ENCODE measurements at regions not wholly inside any gene's neighbourhood (a gene's known extent, or its start where the extent isn't known, plus 50 kb on each side); places are given as distances from the start of the nearest gene placed in this dataset.
A peak's percentile ranks its signal among the peaks of the same experiment; 100 is the strongest.

DNA sequence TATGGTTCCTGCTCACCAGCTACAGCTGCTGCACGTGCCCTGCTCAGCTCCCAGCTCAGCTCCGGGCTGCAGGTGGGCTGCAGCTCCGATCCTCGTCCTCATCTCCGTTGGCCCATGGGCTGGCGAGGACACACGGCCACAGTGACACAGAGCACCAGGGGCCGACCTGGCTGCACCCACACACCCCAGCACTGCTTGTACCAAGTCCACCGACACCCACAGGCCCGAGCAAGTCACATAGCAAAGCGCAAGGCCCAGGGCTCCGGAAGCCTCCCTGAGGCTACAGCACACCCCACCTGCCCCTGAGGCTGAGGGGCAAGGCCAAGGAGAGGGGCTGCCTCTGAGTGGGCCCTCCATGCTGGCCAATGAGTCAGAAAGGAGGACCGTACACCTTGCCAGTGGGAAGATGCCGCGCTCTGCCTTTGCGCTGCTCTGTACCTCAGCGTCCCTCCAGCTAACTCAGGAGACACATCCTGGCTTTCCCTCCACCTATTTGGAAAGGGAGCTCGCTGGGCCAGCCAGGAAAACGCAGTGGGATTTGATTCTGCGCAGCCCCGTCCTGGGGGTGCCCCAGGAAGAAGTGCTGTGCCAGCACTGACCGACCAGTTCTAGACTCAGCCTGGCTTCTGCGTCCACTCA, 124.8 kb downstream of the SIK1 start:
- no peak for DNase-seq
- TF ChIP-seq GATA1 (IDR thresholded peaks at IDR 0.05; ENCODE audit: low read depth, low read length) (no peak), POLR2A (IDR thresholded peaks at IDR 0.05; ENCODE audit: low read length) (no peak)

DNA sequence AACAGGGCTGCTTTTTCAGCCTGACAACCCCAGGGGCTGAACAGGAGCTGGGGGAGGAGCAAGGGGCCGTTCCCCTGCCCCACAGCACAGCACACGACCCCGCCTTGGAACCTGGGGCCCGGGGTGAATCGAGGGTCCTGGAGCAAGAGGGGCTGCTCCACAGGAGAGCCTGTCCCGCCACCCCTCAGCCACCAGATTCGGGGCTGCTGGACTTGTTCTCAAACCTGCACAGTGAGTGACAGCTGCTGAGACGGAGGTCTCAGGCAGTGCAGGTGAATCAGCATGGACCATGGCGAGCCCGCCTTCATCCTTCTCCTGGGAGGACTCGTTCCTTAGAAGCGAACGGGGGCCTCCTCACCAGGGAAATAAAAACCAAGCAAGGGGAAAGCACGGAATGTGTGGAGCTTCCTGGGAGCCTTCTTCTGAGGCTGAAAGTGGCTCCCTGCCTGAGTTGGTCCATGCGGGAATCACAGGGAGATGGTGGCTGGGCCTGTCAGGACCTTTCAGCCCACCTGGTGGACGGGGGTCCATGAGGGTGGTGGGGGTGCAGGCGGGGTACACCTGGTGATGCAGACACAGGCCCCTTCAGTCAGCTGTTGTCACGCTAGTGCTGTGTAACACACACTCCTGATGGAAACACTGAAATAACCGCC, 125.4 kb downstream of the SIK1 start:
- no peak for TF ChIP-seq GATA1 (IDR thresholded peaks at IDR 0.05; ENCODE audit: low read depth, low read length)
- no peak for TF ChIP-seq POLR2A (IDR thresholded peaks at IDR 0.05; ENCODE audit: low read length)
- no peak for DNase-seq

DNA sequence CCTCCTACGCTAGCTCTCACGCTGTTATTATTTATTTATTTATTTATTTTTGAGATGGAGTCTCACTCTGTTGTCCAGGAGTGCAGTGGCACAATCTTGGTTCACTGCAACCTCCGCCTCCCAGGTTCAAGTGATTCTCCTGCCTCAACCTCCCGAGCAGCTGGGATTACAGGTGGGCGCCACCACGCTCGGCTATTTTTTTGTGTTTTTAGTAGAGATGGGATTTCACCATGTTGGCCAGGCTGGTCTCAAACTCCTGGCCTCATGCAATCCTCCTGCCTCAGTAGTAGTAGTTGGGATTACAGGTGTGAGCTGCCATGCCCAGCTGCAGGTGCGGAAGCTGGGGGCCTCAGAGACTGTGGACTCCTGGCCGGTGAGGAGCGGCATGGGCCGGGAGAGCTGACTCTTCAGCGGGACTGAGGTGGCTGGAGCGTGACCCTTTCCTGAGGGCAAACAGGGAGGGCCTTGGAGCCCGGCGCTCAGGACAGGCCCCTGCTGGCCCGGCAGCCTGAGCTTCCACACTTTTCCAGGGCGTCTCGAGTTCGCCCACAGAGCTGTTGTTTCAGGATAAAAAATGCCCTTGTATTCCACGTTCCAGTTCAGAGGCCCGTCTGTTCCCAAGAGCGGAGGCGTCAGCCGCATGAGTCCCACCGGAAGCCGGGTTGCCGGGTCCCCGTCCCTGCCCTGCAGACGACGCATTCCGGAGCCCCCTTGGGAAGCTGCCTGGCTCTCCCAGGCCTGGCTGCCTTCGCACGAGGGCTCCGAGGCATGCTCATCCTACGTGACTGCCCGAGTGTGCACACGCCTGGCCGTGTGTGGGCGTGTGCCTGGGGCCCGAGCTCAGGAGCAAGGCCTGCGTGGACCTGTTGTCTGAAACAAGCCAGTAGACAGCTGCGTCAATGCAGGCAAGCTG, 126.2 kb downstream of the SIK1 start:
- TF ChIP-seq GATA1 (IDR thresholded peaks at IDR 0.05; ENCODE audit: low read depth, low read length) (no peak), POLR2A (IDR thresholded peaks at IDR 0.05; ENCODE audit: low read length) (no peak)
- DNase-seq: no peak

DNA sequence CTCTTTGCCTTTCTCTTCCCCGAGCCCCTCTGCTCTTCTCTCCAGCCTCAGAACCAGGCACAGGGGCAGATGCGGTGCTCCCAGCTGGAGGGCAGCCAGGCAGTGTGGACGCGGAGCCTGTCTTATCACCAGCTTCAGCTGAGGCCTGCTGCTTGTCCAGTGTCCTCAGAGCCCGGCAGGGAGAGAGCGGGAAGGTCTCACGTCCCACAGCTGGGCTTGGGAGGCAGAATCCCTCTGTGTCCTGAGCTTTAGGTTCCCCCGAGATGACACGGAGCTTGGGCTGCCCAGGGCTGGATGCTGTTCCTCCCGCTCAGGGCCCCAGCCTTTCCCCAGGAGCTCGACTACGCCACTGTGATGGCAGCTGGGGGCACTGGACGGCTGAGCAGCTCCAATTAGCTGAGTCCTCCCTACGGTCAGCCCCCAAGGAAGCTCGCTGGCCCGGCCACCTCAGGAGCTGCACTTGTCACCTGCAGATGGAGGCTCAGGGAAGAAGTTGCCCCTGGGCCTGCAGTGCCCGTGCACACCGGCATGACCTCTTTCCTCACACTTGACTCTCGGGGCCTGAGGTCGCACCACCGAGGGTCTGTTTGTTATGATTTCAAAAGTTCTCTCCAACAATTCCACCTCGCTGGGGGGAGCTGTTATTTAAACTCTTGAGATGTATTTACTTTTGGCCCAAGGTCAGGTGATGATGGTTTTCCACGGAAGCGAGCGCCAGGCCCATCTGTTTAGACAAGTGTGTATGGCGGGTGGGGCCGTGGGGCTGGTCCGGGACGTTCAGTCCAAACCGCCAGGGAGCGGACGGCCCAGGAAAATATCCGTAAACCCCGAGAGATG, 127.3 kb downstream of the SIK1 start:
- DNase-seq: no peak
- TF ChIP-seq GATA1 (IDR thresholded peaks at IDR 0.05; ENCODE audit: low read depth, low read length) (no peak), POLR2A (IDR thresholded peaks at IDR 0.05; ENCODE audit: low read length) (no peak)

DNA sequence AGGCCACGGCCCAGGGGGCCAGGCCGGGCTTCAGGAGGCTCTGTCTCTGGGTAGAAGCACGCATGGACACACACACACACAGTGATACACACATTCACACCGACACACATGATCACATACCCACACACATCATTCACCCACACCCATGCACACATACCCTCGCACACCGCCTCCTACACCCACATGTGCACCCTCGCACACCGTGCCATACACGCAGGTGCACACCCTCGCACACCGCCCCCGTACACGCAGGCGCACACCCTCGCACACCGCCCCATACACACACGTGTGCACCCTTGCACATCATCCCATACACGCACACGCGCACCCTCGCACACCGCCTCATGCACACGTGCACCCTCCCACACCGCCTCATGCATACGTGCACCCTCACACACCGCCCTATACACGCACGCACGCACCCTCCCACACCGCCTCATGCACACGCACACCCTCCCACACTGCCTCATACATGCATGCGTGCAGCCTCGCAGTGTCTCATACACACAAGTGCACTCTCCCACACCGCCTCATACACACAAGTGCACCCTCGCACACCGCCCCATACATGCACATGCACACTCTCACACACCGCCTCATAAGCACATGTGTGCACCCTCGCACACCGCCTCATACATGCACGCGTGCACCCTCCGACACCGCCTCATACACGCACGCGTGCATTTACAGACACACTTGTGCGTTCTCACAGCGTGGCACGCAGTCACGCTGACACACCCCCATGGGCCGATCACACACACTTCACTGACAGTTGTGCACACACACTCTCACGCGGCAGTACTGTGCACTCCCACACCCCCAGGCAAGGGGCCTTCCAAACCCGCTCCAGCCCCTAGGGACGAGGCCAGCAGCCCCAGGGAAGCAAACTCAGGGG, 128.1 kb downstream of the SIK1 start:
- DNase-seq: peak in 1 of 2 experiments; percentile 7
- TF ChIP-seq POLR2A (IDR thresholded peaks at IDR 0.05; ENCODE audit: low read length): no peak
- no peak for TF ChIP-seq GATA1 (IDR thresholded peaks at IDR 0.05; ENCODE audit: low read depth, low read length)

DNA sequence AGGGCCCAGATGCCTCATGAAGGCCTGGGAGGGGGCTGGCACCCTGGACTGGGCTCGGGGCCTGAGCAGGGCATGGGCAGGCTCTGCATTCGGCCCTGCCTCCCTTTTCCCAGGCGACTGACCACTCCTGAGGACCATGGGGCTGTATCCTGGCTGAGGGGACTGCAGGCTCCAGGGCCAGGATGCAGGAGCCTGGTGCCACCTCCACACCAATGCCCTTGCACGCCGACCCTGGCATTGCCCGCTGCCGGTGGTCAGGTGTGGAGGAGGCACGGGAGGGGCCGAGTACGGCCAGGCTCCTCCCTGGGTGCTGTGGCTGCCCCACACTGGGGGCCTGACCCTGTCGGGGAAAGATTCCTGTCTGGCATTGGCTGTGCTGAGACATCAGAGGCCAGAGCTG, 128.9 kb downstream of the SIK1 start:
- no peak for DNase-seq
- TF ChIP-seq GATA1 (IDR thresholded peaks at IDR 0.05; ENCODE audit: low read depth, low read length) (no peak), POLR2A (IDR thresholded peaks at IDR 0.05; ENCODE audit: low read length) (no peak)

DNA sequence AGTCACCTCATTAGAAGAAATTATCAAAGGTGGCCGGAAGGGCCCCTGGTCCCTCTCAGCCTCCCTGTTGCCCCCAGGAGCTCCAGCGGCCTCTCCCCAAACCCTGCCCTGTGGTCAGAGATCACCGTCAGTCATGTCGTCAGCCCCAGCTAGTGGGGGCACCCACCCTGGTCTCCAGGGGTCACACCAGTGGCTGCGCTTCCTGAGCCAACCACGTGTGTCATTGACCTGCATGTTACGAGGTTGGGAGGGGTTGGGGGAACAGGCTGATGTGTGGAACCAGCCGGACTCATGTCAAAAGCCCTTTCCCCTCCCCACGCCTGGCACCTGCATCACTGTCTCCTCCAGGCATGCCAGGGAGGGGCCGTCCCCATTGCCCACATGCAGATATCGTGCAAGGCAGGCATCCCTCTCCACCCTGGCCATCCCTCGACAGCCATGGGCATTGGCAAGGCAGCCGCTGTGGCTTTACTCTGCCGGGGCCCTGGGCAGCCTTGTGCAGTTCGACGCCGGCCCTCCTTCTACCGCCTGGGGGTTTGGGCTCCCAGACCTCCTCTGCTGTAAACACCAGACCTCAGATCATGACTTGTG, 128.7 kb downstream of the CRYAA start:
- TF ChIP-seq GATA1 (IDR thresholded peaks at IDR 0.05; ENCODE audit: low read depth, low read length): no peak
- TF ChIP-seq POLR2A (IDR thresholded peaks at IDR 0.05; ENCODE audit: low read length): no peak
- no peak for DNase-seq

DNA sequence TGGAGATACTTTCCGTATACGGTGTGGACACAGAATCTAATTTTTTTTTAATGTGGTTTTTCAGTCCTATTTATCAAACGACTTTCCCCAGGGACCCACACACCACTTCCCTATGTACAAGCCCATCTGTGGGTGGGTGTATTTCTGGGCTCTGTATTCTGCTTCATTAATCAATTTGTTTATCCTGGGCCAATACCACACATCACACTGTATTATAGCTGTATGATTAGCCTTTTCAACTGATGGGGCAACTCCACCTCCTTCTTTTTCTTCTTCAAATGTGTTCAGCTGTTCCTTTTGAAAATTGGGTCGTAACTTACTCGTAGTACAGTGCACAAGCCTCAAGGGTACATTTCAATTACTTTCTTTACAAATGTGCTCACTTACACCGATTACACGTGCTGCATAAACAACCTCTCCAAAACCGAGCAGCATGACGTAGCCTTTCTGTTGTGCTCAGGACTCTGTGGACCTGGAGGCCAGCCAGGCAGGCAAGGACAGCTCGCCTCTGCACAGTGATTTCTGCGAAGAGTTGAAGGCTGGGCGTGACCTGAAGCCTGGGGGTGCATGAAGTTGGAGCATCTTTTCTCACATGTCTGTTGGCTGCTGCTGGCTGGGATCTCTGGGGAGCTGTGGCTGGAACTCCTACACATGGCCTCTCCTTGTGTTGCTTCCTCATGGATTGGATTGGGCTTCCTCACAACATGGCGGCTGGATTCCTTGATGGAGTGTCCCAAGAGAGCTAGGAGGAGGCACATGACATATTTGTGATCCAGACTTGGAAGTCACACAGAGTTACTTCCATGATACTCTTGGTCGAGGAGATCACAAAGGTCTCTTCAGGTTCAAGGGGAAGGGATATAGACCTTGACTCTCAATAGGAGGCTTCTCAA, 126.5 kb downstream of the CRYAA start:
- no peak for DNase-seq
- TF ChIP-seq GATA1 (IDR thresholded peaks at IDR 0.05; ENCODE audit: low read depth, low read length) (no peak), POLR2A (IDR thresholded peaks at IDR 0.05; ENCODE audit: low read length) (no peak)

DNA sequence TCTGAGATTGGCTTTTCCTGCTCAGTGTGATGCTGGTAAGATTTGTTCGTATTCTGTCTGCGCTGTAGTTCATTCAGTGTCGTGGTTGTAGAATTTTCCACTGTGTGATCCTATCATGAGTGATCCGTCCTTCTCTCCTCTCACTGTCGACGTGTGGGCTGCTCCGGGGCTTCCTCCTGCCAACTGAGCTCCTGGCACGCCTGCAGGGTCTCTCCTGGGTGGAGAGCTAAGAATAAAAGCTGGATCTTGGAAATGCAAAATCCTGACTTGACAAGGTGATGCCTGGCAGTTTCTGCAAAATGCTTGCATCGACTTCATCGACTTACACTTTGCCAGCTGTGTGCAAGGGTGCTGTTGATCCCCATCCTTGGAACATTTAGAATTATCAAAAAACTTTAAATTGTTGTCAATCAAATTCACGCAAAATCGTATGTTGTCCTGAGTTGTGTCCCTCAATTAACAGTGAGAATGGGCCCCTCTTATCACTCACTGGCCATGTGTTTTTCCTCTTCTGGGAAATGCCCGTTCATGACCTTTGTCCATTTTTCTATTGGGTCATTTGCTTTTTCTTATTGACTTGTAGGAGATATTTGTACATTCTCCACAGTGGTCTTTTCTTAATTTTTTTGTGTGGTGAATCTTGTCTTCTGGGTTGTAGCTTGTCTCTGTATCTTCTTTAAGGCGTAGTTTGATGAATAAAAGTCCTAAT, 125.5 kb downstream of the CRYAA start:
- TF ChIP-seq GATA1 (IDR thresholded peaks at IDR 0.05; ENCODE audit: low read depth, low read length): no peak
- no peak for TF ChIP-seq POLR2A (IDR thresholded peaks at IDR 0.05; ENCODE audit: low read length)
- DNase-seq: no peak

DNA sequence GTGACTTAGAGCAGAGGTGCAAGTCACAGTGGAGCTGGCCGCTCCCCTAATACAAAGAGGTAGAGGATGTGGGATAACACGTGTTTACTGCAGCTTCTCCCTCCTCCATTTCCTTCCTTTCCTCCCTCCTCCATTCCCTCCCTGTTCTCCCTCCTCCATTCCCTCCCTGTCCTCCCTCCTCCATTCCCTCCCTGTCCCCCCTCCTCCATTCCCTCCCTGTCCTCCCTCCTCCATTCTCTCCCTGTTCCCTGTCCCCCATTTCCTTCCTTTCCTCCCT, 124.0 kb downstream of the CRYAA start:
- no peak for TF ChIP-seq POLR2A (IDR thresholded peaks at IDR 0.05; ENCODE audit: low read length)
- no peak for TF ChIP-seq GATA1 (IDR thresholded peaks at IDR 0.05; ENCODE audit: low read depth, low read length)
- no peak for DNase-seq
